ENCODE measurements at regions not wholly inside any gene's neighbourhood (a gene's known extent, or its start where the extent isn't known, plus 50 kb on each side); places are given as distances from the start of the nearest gene placed in this dataset.
"Not testable (repeated sequence)": the region's sequence is repeated elsewhere in the genome, so short reads cannot be mapped to it uniquely, and the experiment has no call there.

DNA sequence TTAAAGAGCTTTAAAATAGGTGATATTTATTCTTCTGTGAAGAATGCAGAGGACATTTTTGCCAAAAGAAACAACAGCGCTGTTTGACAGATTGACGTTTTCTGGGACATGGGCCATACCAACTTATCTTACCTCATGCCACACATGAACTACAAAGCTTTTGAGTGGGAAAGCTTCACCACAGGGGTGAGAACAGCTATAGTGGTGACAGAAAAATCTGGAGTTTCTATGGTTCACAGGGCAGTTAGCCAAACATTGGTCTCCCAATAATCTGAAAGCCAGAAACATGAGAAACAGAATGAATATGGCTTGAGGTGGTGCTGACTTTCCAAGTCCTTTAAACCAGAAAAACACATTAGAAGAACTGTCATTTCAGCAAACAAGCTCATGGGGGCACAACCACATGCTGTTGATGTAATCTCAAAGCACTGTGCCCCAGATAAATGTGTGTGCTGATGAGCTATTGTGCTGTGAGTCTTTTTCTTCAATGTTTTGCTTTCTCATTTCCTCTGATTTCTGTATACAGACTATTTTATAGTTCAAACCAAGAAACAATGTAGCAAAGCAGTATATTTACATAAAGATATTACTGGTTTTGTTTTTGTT, 905.4 kb downstream of the SLC16A7 start:
- no peak for DNase-seq (ENCODE audit: low spot score)

DNA sequence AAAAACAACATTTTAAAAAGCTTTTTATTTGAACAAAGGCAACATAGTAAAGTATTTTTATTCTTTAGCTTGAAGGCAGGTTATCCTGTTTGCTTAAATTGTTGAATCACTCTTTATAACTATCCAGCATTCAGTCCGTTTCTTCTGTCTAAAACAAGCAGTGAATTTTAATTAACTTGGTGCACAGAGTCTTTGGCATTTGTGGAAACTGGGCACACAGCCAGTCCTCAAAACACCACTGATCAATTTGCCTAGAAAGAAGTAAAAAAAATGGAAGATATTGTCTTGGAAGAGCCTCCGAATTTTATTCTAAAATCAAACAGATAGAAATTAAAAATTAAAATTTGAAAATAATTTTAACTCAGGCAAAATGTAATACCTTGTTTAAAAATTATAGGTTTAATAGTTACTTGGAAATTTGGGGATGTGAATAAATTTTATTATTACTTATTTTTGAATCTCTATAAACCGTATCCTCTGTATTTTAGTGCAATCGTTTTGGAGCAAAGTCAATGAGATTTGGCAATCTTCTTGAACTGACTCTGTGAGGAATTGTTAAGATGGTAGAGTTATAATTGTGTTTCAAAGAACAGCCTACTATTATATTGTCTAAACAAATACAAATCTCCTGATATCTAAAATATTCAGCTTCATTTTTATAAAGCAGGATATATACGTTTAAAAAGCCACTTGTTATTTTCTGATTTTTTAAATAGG, 927.0 kb downstream of the SLC16A7 start:
- no peak for DNase-seq (ENCODE audit: low spot score)

DNA sequence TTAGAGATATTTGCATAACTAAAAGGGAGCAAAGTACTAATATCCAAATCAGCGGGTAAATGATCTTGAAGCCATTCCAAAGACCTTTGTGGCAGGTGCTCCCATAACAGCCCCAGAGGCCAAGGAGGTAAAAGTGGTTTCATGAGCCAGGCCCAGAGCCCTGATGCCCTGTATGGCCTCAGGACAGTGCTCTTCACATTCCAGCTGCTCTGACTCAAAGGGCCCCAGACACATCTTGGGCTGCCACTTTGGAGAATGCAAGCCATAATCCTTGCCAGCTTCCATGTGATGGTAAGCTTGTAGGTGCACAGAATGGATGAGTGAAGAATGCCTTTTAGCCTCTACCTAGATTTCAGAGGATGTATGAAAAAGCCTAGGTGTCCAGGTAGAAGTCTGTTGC, 933.4 kb downstream of the SLC16A7 start:
- DNase-seq (ENCODE audit: low spot score): no peak

DNA sequence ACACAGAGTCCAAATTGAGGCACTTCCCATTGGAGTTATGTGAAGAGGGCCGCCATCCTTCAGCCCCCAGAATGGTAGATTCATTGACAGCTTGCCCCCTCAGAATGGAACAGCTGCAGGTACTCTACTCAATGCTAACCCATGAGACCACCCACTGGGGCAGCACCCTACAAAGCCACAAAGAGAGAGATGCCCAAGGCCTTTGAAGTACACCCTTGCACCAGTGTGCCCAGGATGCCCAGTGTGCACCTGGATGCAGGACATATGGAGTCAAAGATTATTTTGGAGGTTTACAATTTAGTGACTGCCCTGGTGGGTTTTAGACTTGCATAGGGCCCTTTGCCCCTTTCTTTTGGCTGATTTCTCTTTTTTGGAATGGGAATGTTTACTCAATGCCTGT, 933.9 kb downstream of the SLC16A7 start:
- no peak for DNase-seq (ENCODE audit: low spot score)

DNA sequence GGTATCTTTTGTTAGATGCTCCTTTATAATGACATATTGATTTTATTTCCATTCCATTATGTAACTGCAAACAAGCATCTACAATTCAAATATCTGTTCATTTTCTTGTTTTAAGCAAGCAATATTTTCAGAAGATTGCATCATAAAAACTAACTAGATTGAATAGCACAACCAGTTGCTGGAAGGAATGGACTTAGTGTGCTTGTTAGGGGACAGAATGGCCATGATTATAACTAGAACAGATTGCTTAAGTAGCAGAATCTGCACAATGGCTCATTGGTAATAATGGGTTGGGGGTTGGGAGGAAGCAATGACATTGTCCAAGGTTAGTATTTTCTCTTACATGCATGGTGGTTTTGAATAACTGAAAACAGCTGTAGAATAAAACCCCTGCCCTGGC, 939.5 kb downstream of the SLC16A7 start:
- DNase-seq (ENCODE audit: low spot score): no peak

DNA sequence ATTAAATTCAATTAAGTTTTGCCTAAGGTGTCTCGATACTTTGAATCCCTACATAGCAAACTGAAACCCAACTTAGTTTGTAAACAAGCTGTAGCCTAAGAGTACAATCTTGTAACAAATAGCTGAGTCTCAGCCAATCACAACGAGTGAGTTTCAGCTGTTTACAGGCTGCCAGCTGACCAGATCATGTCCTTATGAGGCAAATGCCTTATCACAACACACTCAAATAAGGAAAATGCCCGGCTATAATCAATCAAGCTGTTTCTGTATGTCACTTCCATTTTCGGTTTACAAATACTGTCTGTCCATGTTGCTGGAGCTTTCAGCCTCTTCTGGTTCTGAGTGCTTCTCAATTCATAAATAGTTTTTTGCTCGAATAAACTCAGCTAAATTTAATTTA, 943.8 kb downstream of the SLC16A7 start:
- DNase-seq (ENCODE audit: low spot score): no peak

DNA sequence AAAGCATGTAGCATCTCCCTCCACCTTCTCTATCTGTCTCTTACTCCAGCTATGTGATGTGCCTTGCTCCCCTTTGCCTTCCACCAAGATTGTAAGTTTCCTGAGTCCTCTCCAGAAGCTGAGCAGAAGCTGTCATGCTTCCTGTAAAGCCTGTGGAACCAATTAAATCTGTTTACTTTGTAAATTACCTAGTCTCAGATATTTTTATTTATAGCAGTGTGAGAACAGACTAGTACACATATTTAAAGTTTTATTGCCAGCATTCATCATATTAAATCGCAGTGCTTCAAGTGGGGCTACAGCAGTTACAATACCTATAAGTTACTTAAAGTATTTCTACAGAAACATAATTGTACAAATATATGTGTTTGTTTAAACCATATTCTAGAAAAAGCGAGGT, 973.1 kb downstream of the SLC16A7 start:
- no peak for DNase-seq (ENCODE audit: low spot score)

DNA sequence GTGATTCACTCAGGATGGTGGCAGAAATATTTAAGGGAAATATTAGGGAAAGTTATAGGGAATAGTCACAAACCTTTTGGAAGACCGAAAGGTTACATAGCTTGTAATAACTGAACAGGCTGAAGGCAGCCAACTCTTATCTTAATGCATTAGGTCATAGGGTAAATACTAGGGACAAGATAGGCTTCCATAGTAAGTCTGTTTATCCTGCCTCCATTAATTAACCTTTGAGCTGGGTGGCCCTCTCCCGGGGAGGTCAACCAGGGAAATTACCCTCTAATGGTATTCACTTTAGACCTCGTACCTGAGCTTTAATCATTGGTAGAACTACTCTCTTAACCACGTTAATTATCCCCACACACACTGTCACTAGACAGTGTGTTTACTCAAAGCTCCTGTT, 981.8 kb downstream of the SLC16A7 start:
- no peak for DNase-seq (ENCODE audit: low spot score)

DNA sequence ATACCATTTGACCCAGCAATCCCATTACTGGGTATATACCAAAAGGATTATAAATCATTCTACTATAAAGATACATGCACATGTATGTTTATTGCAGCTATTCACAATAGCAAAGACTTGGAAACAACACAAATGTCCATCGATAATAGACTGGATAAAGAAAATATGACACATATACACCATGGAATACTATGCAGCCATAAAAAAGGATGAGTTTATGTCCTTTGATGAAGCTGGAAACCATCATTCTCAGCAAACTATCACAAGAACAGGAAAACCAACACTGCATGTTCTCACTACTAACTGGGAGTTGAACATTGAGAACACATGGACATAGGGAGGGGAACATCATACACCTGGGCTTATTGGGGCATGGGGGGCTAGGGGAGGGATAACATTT, 991.8 kb downstream of the SLC16A7 start:
- not testable (repeated sequence) for DNase-seq (ENCODE audit: low spot score)

DNA sequence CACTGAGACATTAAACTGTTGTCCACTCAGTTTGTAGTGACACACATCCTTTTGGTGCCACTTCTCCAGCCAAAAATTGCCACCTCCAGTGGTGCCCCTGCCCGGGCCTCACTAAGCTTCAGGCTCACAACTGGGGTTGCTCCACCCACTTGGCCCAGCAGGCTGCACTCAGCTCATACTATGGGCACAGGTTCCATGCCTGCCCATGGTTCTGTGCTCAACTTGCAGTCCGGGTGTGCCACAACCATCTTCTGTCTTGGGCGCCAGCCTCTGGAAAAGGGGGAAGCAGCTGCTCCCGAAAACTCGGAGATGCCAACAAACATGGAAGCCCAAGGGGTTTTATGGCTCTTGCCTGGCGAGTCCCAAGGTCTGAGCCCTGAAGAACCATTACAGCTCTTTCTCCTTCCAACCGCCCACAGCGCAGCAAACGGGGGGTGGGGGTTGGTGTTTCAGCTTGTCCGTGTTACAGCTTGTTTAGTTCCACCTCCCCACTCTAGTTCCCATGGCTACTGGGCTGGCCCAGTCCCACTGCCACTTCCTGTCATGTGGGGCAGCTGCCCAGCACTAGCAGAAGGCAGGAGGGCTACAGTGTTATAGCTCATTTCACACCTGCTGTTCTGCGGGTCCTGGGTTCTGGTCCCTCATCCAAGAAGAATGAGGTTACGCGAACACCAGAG, 998.3 kb downstream of the SLC16A7 start:
- no peak for DNase-seq (ENCODE audit: low spot score)

DNA sequence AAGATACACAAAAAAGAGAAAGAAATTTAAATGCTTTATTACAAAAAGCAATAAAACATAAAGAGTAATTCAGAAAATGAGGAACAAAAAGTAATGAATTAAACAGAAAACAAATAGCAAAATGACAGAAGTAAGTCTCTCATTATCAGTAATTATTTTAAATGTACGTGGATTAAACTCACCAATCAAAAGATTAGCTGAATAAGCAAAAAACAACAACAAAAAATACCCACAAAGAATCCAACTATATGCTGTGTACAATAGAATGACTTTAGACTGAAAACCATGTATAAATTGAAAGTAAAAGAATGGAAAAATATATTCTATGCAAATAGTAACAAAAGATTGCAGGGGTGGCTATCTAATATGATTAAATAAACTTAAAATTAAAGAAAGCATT, 1006.8 kb downstream of the SLC16A7 start:
- DNase-seq (ENCODE audit: low spot score): no peak

DNA sequence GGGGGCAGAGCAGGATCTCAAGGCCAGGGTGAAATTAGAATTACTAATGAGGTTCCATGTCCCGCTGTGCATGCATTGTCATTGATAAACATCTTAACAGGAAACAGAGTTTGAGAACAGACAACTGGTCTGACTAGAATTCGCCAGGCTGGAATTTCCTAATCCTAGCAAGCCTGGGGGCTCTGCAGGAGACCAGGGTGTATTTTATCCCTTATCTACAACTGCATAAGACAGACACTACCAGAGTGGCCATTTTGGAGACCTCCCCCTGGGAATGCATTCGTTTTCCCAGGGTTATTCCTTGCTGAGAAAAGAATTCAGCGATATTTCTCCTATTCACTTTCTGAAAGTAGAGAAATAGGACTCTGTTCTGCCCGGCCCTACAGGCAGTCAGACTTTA, 1007.6 kb downstream of the SLC16A7 start:
- DNase-seq (ENCODE audit: low spot score): not testable (repeated sequence)

DNA sequence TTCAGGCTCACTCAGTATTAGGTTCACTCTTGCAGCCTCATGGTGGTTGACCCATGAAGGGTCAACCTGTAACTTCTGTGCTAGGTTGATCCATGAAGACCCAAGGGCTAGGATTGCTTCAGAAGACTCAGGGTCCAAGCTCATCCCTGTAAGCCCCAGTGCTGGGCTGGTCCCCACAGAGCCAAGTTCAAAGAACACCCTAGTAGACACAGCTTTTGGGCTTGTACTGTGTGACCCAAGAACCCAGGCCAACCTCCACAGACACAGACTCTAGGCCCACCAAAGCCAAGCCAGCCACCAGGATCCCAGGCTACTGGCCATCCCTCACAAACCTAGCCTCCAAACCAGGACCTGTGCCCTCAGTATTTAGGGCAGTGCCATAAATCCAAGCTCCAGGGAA, 1020.6 kb downstream of the SLC16A7 start:
- DNase-seq (ENCODE audit: low spot score): no peak

DNA sequence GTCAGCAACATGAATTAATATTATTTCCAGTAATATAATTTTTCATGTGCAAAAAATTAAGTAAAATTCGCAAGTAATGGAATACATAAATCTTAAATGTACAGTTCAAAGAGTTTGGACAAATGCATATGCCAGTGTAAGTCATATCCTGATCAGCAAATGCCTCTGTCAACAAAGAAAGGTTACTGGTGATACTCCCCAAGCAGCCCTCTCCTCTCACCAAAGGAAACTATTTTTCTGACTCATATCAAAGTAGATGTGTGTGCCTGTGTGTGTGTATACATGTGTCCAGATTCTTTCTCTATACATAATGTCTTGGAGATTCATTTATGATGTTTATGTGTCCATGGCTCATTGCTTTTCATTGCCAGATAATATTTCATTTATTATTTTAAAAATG, 1035.0 kb downstream of the SLC16A7 start:
- no peak for DNase-seq (ENCODE audit: low spot score)

DNA sequence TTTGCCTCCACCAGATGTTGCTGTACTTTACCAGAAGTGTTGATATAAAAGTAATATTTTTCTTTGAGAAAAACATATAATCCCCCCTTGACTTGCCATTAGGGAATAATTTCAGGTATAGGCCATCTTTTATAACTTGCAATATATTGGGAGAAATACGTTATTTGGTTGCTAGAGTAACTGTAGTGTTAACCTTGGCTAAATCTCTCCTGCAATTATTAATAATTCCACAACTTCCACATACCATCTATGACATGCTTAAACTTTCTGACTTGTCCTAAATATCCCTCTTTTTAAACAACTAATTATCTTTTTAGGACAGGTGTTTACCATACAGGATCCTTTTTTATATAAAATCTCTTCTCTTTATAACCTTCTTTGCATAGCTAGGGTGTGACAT, 1048.2 kb downstream of the SLC16A7 start:
- DNase-seq (ENCODE audit: low spot score): no peak

DNA sequence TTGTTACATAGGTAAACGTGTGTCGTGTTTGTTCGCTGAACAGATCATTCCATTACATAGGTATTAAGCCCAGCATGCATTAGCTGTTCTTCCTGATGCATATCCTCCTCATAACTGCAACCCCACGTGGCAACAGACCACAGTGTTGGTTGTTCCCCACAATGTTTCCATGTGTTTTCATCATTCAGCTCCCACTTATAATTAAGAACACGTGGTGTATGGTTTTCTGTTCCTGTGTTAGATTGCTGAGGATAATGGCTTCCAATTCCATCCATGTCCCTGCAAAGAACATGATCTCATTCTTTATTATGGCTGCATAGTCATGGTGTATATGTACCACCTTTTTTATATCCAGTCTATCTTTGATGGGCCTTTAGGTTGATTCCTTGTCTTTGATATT, 1071.1 kb downstream of the SLC16A7 start:
- DNase-seq (ENCODE audit: low spot score): no peak

DNA sequence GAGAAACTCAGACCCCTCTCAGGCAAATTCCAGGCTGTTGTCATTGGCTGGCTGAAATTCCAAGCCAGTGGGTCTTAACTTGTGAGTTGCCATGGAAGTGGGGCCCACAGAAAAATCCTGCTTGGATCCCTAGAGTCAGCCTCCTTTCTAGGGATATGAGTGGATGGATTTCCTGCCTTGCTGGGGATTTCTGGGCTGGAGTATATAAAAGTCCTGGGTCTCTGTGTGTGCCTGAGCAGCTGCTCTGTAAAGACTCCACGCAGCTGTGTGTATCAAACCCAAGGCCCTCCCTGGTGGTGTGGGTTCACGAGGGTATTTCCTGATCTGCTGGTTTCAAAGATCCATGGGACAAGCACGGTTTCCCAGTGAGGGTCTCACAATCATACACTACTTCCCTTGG, 1077.1 kb downstream of the SLC16A7 start:
- DNase-seq (ENCODE audit: low spot score): no peak

DNA sequence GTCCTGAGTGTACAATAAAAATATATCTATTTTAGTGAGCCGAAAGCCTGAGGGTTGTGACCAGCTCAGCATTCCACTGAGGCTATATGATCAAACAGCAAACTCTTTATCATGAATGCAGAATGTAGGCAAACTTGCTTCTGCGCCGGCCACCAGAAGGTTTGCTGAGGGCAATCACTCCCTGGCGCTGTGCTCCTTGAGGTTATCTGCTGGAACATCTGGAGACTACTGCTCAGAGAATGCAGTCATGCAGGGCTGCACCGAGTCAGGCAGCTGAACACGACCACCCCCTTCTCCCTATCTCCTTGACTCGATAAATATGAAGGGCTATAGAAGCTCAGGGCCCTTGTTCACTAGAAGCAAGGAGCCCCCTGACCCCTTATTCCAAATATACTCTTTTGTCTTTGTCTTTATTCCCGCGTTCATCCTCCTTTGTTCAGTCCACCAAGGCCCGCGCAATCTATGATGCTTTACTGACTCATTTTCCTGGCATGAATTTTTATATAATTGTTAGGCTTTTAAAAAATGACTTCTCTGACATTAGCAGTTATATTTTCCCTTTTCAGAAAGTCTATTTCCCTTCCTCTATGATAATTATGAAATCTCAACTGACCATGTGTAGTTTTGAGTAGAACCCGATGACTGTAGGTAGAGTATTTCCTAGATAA, 1089.3 kb downstream of the SLC16A7 start:
- DNase-seq (ENCODE audit: low spot score): no peak

DNA sequence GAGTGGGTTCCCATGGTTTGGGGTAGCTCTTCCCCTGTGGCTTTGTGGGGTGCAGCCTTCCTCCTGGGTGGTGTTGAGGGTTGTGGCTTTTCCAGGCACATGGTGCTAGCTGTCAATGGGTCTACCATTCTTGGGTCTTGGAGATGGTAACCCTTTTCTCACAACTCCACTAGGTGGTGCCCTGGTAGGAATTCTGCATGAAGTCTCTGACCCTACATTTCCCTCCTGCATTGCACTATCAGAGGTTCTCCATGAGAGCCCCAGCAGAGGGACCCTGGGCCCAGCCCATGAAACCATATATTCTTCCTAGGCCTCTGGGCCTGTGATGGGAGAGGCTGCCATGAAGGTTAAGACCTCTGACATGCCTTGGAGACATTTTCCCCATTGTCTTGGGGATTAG, 1093.3 kb downstream of the SLC16A7 start:
- DNase-seq (ENCODE audit: low spot score): no peak

DNA sequence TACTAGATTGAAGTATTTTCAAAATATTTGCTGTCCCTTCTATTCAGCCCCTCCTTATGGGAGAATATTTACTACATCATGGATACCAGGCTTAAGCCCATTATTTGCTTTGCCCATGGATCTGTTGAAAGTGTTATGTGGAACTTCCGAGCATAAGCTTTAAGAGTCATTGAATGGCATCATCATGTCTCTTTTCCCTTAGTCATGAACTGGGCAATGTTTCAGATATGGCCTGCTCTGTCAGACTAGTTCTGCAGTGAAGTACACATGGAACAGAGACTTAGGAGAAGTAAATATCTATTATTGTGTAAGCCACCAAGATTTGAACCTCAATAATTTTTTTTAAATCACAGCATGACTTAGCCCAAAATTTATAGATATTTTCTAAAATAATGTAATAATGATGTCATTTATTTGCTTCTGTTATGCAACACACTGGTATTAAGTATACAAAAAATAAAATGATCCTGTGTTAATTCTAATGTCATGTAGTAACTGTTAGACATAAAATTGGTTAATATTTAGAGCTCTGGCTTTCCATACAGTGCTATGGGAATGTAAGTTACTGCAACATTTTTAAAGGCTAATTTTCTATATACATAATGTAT, 1097.3 kb downstream of the SLC16A7 start:
- DNase-seq (ENCODE audit: low spot score): no peak

DNA sequence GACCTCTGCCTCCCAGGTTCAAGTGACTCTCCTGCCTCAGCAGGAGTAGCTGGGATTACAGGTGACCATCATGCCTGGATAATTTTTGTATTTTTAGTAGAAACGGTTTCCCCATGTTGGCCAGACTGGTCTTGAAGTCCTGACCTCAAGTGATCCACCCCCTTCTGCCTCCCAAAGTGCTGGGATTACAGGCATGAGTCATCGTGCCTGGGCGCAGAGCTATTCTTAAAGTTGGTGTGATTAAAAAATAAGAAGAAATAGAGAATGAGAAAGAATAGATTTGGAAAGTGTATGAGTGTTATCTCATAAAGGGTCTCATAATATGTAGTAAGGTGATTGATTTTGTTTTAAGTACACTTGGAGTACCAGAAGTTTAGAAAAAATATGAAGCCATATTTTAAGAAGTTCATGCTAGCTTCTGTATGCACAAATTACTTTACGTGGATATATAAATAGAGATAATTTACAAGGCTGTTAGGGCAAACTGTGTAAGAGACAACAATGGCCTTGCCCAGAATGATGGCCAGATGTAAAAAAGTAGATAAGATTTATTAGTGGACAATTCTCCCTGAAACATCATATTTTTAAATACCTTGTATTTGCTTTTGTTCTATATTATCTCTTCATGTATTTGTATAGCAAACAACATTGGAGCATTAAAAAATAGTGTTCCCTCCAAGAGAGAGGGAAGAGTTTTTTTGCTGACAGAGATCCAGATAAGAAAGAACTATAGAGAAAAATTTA, 1108.5 kb downstream of the SLC16A7 start:
- DNase-seq (ENCODE audit: low spot score): no peak

DNA sequence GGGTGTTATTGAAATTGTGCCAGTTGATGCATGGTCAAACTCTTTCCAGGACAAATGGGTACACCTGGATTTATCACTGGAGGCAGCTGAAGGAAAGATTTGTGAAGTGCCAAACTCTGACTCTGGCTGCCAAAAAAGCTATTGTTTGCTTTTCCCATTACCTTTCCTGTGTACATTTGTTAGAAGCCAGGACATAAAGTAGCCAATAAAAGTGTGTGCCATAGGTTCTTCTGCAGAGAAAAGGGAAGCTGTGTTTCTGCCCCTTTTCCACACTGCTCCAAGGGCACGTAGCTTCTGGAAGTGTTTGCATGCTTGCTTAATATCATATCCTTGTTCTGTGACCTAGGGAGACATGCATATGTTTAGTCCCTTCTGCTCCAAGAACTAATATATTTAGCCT, 1114.4 kb downstream of the SLC16A7 start:
- DNase-seq (ENCODE audit: low spot score): no peak

Measured in CD4-positive, alpha-beta T cell treated with Interleukin-2 at 100 ng/mL for 4 hours (primary cell).